HL-60 (cell line): ENCODE measurements at regions not wholly inside any gene's neighbourhood (a gene's known extent, or its start where the extent isn't known, plus 50 kb on each side); places are given as distances from the start of the nearest gene placed in this dataset.
A peak's percentile ranks its signal among the peaks of the same experiment; 100 is the strongest.

ENCODE experiments used
- DNase-seq, 2 experiments: peaks; one replicate each; pipeline ENCODE4 v3.0.0-alpha.2; 2010 to 2020; ENCODE audit warnings: low read depth in 1 of 2, low spot score in 1 of 2
- H3K27ac ChIP-seq: fragments of 250-450 bp; sonication (Bioruptor Pico); replicated peaks from 2 replicates; pipeline ENCODE4 v1.5.1; 2020; ENCODE audit warnings: mild to moderate bottlenecking, moderate library complexity
- H3K27me3 ChIP-seq: fragments of 250-450 bp; sonication (Bioruptor Pico); 2 replicates; pipeline ENCODE4 v1.5.1; 2021; ENCODE audit warnings: mild to moderate bottlenecking, moderate library complexity; ENCODE audit not compliant: insufficient read depth, poor library complexity, severe bottlenecking
- H3K4me3 ChIP-seq: replicated peaks from 2 replicates; pipeline ENCODE4 v1.5.1; 2011; ENCODE audit warnings: mild to moderate bottlenecking, control low read depth, low read length; ENCODE audit not compliant: insufficient read depth
- CTCF ChIP-seq: IDR thresholded peaks from one replicate; pipeline ENCODE4 v1.5.1; 2011; ENCODE audit warnings: low read length, control low read depth, inconsistent platforms; ENCODE audit not compliant: insufficient read depth
- GABPA ChIP-seq: IDR thresholded peaks from 2 replicates; pipeline ENCODE4 v1.6.1; 2012; ENCODE audit warnings: low read depth
- POLR2AphosphoS5 ChIP-seq: IDR thresholded peaks from 2 replicates; pipeline ENCODE4 v1.6.1; 2012; ENCODE audit warnings: low read depth
- REST ChIP-seq: IDR thresholded peaks from 2 replicates; pipeline ENCODE4 v1.6.1; 2012; ENCODE audit warnings: low read depth; ENCODE audit not compliant: insufficient replicate concordance
- SPI1 ChIP-seq: IDR thresholded peaks from 2 replicates; pipeline ENCODE4 v1.6.1; 2012; ENCODE audit warnings: low read depth, mild to moderate bottlenecking, borderline replicate concordance

DNA sequence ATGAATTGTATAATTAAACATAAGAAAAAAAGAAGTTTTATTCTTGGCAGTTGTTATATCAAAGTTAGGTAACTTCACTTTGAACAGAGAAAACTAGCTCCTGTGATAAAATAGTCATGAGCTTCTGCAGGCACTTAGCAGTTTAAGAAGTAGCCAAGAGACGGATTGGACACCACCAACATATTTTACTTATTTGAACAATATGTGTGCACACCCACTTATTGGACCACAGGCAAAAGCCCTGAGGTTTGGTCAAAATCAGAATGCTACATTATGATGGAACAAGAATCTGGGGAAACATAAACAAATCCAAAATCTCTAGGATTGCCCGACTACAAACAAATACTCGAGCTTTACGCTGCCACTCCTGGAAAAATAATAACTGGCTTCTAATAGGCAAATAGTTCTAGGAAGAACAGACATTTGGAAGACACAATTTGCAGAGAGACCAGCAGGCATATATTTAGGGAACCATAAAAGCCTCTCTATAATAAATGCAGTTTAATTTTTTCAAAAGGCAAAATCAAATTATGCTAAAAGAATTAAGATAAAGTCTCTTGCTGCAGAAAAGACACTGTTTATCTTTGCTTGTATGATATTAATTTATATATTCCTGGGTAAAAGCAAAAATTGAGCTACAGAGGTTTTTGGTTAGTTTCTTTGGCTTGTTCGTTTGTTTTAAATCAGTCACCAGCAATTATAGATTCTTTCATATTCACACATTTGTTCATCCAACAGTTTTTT is 117.9 kb downstream of the CDC42EP3 start:
- Histone ChIP-seq H3K27me3 (no peaks in the 10 kb centered on the region), H3K4me3 (no peak overlapping the region), H3K27ac (no peak overlapping the region)
- TF ChIP-seq REST: no peak
- TF ChIP-seq CTCF: no peak
- no peak for TF ChIP-seq SPI1
- no peak for TF ChIP-seq POLR2AphosphoS5
- no peak for TF ChIP-seq GABPA
- DNase-seq: no peak

DNA sequence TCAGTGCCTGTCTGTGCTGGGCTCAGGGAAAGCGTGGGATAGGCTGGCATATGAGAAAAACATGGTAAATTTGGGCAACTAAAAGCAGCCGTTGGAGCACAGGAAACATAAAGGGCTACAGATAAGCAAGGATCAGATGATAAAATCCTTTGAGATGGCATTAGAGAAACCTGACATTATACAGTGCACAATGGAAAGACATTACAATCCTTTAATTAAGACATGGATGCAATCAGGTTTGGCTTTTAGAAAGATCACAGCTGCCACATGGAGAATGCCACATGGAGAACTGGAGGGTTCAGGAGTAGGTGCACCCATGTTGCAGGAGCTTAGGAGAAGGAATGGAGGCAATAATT is 117.3 kb downstream of the CDC42EP3 start:
- no peak for DNase-seq
- no peaks in the 10 kb centered on the region for H3K27me3 ChIP-seq
- no peak overlapping the region for H3K27ac ChIP-seq
- H3K4me3 ChIP-seq: no peak overlapping the region
- TF ChIP-seq GABPA (no peak), POLR2AphosphoS5 (no peak), SPI1 (no peak), REST (no peak), CTCF (no peak)

DNA sequence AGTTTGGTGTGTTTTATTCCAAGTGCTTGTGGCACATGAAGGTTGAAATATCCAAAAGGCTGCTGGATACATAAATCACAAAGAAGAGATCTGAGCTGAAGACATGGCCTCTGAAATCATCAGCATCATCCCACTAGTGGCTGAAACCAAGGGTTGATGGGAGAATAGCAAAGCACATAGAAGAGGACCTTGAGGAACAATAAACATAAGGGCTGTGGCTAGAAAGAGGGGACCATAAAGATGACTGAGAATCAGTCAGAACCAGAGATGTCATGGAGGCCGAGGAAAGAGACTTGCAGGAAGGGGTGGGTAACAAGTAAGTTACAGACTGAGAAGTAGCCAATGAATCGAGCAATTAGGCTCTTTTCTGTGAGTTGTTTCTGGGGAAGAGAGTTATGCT is 116.8 kb downstream of the CDC42EP3 start:
- no peak for DNase-seq
- Histone ChIP-seq H3K27ac (peak overlapping the region; percentile 70), H3K4me3 (no peak overlapping the region), H3K27me3 (no peaks in the 10 kb centered on the region)
- TF ChIP-seq POLR2AphosphoS5 (no peak), REST (no peak), GABPA (no peak), CTCF (no peak), SPI1 (no peak)
